Jurkat, Clone E6-1 (cell line): ENCODE measurements at regions not wholly inside any gene's neighbourhood (a gene's known extent, or its start where the extent isn't known, plus 50 kb on each side); places are given as distances from the start of the nearest gene placed in this dataset.
"Not testable (repeated sequence)": the region's sequence is repeated elsewhere in the genome, so short reads cannot be mapped to it uniquely, and the experiment has no call there.

Experiments
- DNase-seq: peaks from one replicate; pipeline ENCODE4 v3.0.0-alpha.2; 2011; ENCODE audit warnings: low read depth, low spot score
- H3K4me3 ChIP-seq: 2 replicates; pipeline ENCODE4 v1.5.1; 2011; ENCODE audit warnings: mild to moderate bottlenecking, low read length, control low read depth, moderate library complexity

DNA sequence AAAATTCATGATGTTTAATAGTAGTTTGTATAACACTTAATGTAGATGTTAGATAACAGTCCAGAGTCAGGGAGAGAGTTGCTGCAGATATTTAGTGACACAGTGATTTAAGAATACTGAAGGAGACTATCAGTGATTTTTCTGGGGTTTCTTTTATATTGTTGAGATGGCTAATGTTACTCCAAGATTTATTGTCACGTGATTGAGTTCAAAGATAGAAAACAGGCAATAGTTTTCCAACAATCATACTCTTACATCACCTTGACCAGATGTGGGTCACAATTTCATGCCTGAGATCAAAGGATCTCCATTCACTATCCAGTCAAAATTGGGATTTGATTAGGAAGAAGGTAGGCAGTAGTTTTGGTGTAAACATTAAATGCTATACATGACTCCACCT lies 580.0 kb upstream of the ARRDC3 start:
- no peak overlapping the region for H3K4me3 ChIP-seq
- DNase-seq: no peak

DNA sequence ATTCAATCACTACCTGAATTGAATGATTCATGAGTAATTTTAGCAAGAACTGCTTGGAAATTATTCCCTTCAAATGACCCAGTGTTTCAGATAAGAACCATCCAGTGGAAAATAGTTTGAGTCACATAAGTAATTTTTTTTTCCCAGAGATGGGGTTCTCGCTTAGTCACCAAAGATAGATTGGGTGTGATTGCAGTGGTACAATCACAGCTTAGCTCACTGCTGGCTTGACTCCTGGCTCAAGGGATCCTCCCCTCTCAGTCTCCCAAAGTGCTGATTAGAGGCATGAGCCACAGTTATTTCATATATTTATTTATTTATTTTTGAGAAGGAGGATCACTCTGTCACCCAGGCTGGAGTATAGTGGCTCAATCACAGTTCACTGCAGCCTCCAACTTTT lies 574.5 kb upstream of the ARRDC3 start:
- no peak for DNase-seq
- no peak overlapping the region for H3K4me3 ChIP-seq

DNA sequence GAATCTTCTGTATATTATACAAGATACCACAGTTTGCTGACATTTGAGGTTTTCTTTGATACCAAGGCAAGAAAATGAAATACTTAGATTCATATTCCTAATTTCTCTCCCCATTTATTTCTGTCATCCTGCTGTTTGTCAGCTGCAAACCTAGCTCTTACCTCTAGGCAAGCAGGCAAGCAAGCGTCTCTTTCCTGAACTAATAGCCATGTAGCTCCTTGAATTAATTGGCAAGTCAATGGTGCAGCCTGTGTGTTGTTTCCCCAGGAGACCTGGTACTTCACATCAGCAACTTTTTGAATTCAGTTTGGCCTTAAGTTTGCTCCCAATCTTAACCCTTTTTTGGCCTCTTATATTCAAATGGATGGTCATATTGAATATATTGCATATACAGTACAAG lies 573.6 kb upstream of the ARRDC3 start:
- DNase-seq: no peak
- no peak overlapping the region for H3K4me3 ChIP-seq

DNA sequence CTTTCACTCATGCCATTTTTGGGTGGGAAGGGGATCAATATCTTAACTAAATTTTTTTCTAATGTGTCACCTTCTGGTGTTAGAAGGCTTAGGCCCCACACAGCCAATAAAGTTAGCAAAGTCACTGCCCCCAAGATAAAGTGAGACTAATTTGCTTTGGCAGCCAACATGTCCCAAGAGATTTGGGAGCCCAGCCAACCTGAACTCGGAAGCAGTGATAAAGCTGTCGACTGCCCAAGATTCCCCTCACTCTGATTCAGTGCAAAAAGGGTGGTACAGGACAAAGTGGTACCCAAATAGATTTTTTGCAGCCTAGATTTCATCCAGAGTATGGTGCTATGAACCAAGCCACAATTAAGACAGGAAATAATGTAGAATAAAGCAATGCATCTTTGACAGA lies 572.5 kb upstream of the ARRDC3 start:
- no peak overlapping the region for H3K4me3 ChIP-seq
- DNase-seq: no peak

DNA sequence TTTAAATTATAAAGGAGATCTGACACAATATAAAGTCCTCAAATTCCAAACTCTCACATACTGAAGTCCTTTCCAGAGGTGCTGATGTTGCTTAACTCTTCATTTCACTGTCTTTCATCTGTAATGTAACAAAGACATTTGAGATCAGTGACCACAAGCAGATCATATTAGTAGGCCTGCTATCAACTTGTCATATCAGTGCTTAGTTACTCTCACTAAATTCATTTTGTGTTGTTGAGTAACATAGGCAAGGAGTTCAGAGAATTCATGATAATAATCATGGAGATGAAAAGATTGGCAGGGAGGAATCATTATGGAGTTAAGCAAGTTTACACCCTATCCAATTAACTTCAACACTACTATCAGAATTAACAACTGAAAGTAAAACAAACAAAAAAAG lies 571.0 kb upstream of the ARRDC3 start:
- no peak for DNase-seq
- H3K4me3 ChIP-seq: no peak overlapping the region

DNA sequence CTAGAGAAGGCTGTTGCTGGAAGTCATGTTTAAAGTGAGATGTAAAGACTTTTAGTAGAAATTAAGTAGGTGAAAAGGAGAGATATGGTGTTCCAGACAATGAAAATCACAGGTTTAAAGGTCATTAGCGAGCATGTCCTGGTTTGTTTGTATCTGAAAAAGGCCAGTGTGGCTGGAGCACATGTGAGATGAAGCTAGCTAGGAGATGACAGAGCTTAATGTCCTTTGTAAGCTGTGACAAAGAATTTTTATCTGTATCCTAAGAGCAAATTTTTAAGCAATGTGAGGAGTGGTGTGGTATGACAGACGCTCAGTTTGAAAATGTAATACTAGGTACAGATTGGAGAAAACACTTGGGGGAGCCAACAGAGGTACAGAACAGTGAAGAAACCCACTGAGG lies 567.2 kb upstream of the ARRDC3 start:
- no peak for DNase-seq

DNA sequence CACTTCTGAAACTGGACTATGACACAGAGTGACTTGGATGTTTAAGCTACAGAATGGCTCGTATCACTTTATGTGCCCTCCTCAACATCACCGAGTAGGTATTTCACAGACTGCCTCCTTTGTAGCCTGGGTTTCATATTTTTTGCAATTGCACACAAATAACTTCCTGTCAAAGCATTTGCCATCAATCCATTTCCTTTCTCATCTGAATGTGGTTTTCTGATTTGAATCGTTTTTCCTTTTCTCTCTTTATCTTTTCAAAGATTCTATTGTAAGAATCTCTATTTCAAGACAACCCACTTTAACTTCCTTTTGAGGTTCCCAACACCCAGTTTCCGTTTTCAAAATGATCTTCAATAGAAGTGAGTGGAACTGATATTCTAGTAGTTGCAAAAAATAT lies 563.8 kb upstream of the ARRDC3 start:
- no peak overlapping the region for H3K4me3 ChIP-seq
- peak; percentile 55 for DNase-seq

More for the DNA sequence above, 567.2 kb upstream of the ARRDC3 start:
- no peak overlapping the region for H3K4me3 ChIP-seq

DNA sequence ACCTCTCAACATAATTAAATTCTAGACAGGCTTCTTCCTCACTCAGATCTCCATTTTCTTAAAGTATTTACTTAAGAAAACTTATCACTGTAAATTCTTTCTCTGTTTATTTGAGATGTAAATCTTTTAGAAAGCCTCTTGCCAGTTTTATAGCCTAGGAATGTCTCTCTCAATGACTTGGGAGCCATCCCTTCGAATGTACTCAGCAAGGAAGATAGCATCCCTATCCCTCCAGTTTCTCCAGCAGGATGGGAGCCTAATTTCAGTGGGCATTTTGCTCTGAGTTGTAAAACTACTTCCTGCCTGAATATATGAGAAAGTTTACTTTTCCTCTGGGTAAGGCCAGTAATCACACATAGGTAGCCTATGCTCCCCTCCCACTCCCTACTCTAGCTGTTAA lies 558.5 kb upstream of the ARRDC3 start:
- DNase-seq: no peak

DNA sequence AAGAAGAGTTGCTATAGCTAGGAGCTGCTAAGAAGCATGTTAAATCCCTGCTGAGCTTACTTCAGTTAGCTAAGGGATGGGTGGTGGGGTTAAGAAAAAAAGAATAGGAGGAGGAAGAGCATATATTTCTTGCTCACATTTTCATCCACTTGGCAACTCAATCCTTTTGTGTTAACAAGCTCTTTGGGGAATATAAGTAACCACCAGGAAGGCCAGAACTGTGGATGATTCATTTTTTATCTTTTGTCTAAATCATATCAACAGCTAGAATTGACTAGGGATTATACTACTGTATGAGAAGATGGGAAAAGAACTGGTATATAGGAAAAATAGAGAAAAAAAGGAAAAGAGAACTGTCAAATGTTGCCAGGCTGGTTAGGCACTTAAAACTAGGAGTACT lies 555.3 kb upstream of the ARRDC3 start:
- no peak overlapping the region for H3K4me3 ChIP-seq
- no peak for DNase-seq

More for the DNA sequence above, 558.5 kb upstream of the ARRDC3 start:
- no peak overlapping the region for H3K4me3 ChIP-seq

DNA sequence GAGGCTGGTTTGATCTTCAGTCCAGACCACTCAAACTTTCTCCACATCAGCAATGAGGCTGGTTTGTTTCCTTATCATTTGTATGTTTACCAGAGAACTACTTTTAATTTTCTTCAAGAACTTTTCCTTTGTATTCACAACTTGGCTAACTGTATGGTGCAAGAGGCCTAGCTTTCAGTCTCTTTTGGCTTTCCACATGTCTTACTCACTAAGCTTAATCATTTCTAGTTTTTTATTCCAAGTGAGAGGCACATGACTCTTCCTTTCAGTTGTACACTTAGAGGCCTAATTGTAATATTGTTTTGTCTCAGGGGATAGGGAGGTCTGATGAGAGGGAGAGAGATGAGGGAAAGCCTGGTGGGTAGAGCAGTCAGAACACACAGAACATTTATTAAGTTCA lies 554.0 kb upstream of the ARRDC3 start:
- no peak overlapping the region for H3K4me3 ChIP-seq
- DNase-seq: no peak

DNA sequence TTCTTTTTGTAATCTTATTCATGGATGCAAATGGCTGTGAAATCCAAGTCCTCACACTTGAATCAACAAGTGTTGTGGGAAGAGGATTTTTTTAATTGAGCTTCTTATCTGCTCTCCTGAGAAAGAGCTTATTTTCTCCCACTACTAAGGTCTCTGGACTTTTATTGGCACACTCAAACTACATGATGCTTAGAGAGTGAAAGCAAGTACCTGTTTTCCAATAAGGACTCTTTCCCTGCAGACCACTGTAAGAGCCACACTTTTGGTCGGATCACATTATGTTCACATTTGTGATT lies 546.4 kb upstream of the ARRDC3 start:
- no peak overlapping the region for H3K4me3 ChIP-seq
- no peak for DNase-seq

DNA sequence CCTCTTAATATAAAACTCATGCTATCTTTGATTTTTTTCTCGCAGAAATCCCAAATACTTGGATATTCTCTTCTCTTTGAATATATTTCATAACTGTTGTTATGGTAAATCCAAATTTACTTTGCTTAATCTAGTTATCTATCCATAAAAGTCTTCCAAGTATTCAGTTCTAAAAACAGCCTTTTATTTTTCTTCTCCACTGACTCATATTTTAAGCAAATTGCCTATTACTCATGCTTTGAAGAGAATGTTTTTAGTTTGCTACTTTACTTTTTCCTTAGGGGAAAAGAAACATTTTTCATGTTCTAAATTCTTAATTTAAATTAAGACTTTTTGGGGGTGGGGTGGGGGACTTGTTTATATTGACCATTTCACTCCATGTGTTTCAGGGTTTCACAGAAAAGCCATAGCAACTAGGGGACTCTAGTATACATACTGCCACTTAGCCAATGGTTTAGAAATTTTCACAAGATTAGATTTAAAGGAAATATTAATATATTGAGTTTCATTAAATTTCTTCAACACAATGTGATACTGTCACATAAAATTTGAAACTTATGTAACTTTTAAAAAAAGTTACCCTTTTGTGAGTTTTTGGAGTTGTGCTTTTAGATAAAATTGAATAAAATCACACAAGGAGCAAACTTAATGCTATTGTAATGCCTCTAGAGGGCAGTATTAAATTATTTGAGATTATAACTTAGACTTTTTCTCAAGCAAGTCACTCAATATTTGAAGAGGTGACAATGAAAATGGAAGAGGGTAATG lies 545.8 kb upstream of the ARRDC3 start:
- DNase-seq: peak; percentile 7

DNA sequence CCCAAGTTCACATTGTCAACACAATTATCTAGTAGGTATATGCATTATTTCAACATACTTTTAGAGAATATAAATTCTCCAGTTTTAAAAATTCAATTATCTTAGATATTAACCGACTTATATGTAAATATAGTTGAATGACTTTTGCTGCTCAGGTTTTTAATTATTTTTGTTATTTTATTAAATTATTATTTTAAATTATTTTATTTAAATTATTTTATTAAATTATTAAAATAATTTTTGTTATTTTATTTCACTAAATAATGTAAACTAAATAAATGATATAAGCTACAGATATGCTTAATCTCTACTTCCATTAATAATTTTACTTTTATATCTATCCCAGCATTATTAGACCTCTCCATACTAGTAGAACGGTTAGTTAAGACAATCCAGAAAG lies 544.3 kb upstream of the ARRDC3 start:
- DNase-seq: no peak
- no peak overlapping the region for H3K4me3 ChIP-seq

More for the DNA sequence above, 545.8 kb upstream of the ARRDC3 start:
- H3K4me3 ChIP-seq: no peak overlapping the region

DNA sequence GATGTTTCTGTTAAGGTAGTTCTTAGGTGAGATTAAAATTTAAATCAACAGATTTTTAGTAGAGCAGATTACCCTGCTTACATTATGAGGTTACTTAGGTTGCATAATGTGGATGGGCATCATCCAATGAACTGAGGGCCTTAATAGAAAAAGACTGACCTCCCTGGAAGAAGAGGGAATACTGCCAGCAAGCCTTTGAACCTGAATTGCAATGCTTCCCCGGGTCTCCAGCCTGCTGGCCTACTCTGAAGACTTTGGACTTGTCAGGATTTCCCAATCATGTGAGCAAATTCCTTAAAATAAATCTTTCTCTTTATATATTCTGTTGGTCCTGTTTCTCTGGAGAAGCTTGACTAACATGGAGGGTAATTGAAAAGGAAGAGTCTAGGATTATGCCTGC lies 542.1 kb upstream of the ARRDC3 start:
- no peak for DNase-seq
- H3K4me3 ChIP-seq: no peak overlapping the region

DNA sequence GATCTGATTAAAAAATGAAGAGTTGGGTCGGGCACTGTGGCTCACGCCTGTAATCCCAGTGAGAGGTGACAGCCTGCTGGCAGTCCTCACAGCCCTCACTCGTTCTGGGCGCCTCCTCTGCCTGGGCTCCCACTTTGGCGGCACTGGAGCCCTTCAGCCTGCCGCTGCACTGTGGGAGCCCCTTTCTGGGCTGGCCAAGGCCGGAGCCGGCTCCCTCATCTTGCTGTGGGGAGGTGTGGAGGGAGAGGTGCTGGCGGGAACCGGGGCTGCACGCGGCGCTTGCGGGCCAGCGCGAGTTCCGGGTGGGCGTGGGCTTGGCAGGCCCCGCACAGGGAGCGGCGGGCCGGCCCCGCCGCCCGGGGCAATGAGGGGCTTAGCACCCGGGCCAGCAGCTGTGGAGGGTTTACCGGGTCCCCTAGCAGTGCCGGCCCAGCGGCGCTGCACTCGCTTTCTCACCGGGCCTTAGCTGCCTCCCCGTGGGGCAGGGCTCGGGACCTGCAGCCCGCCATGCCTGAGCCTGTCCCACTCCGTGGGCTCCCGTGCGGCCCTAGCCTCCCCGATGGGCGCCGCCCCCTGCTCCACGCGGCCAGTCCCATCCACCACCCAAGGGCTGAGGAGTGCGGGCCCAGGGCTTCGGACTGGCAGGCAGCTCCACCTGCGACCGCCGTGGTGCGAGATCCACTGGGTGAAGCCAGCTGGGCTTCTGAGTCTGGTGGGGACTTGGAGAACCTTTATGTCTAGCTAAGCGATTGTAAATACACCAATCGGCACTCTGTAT lies 534.1 kb upstream of the ARRDC3 start:
- H3K4me3 ChIP-seq, DNase-seq: not testable (repeated sequence)

DNA sequence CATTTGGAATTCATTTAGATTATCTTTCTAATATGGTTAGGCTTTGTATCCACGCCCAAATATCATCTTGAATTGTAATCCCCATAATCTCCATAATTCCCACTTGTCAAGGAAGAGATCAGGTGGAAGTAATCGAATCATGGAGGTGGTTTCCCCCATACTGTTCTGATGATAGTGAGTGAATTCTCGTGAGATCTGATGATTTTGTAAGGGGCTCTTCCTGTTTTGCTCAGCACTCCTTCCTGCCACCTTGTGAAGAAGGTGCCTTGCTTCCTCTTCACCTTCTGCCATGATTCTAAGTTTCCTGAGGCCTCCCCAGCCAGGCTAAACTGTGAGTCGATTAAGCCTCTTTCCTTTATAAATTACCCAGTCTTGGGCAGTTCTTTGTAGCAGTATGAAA lies 527.5 kb upstream of the ARRDC3 start:
- no peak for DNase-seq
- no peak overlapping the region for H3K4me3 ChIP-seq

DNA sequence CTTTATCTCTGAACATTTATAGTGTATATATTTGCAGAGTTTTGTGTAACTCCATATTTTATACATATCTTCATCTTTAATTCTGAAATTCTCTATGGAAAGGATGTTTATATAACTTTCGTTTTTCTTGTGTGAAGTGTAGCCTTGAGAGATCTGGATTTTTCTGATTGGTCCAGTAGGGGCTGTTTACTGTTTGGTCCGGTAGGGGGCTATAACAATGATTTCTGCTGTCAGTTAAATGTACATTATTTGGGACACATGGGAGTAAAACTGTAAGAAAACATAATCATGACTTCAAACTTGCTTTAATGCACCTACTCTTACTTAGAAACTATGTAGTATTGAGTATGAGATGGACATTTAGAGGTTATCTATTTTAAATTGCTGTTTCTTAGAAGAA lies 527.1 kb upstream of the ARRDC3 start:
- DNase-seq: peak; percentile 4
- H3K4me3 ChIP-seq: no peak overlapping the region

DNA sequence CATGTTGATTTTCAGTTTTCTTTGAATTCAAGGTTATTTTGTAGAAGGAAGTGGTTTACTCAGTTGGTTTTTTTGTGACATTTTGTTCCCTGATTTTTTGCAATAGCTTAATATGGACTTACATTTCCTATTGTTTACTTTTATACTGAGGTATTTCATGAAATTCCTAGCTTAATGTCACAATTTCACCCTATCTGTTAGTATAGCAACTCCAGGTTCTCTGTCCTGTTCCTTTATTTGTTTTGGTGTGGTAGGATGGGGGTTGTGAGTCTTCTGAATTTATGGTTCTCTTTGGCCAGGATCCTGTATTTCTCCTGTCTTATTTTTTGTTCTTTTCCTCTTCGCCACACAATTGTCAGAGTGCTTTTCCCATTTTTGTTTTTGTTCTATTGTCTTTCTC lies 523.4 kb upstream of the ARRDC3 start:
- no peak for DNase-seq
- H3K4me3 ChIP-seq: no peak overlapping the region

DNA sequence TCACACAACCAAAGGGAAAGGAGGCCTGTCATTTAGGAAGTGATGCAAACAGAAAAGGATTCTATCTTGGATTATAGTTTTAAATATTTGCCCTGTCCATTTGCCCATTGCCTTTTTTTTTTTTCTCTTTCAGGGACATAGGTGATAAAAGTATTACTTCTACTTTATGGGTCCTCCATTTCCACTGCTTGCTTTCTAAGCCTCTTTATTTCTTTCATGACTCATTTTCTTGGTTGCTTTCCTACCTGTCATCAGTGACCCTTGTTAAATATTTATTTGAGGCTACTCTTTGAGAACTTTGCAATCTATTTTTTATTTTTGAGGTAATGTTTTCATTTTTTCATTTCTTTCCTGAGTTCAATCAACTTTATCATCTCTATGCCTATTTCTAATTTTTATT lies 522.9 kb upstream of the ARRDC3 start:
- DNase-seq: no peak
- no peak overlapping the region for H3K4me3 ChIP-seq

DNA sequence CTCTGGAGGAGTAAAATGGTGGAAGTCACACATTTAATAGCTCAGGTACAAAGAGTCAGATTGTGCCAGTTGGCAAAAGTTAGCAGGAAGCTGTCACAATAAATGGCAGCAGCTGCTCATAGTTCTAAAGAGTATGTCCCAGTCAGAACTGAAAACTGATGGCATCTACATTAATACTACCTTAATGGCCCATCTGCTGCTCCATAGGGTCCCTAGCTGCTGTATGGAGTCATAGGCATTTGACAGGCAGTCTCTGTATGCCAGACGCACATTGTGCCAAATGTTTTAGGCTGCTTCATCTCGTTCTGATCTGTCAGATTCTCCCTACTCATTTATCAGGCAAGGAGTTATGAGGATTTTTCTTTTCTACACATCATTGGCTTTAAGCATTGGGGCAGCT lies 515.8 kb upstream of the ARRDC3 start:
- H3K4me3 ChIP-seq: no peak overlapping the region
- no peak for DNase-seq

DNA sequence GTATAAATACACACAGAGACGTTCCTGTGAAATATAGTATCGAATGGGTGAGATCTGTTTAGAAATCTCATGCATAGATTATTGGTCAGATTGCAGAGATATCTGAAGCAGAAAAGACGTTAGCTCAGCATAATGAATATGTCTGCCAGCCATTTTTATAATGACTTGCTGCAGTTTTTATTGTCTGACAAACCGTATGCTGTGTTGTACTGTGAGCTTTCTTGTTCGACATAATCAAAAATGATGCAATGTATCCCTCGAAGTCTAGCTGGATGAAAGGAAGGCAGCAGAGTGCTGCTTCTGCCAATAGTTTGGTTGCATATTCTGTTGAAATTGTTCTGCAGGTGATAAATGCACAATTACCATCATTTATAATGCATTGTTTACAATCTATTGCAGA lies 514.9 kb upstream of the ARRDC3 start:
- no peak for DNase-seq
- no peak overlapping the region for H3K4me3 ChIP-seq
